Loucy (cell line): ENCODE measurements at regions not wholly inside any gene's neighbourhood (a gene's known extent, or its start where the extent isn't known, plus 50 kb on each side); places are given as distances from the start of the nearest gene placed in this dataset.

Source experiments
- EZH2phosphoT487 ChIP-seq: fragments of 200-600 bp; IDR thresholded peaks from 2 replicates; pipeline ENCODE4 v1.6.1; 2018; ENCODE audit warnings: antibody characterized with exemption, mild to moderate bottlenecking, moderate library complexity, borderline replicate concordance
- TF ChIP-seq, protein P1 (sequence below): fragments of 200-600 bp; sonication (generic); conservative IDR thresholded peaks from 2 replicates; pipeline ENCODE4 v1.5.1; 2014; ENCODE audit warnings: mild to moderate bottlenecking, antibody characterized with exemption, low read length

GRCh38 chr6:1043458-1043836 is 268.5 kb upstream of the FOXQ1 start:
- TF ChIP-seq, protein P1, sequence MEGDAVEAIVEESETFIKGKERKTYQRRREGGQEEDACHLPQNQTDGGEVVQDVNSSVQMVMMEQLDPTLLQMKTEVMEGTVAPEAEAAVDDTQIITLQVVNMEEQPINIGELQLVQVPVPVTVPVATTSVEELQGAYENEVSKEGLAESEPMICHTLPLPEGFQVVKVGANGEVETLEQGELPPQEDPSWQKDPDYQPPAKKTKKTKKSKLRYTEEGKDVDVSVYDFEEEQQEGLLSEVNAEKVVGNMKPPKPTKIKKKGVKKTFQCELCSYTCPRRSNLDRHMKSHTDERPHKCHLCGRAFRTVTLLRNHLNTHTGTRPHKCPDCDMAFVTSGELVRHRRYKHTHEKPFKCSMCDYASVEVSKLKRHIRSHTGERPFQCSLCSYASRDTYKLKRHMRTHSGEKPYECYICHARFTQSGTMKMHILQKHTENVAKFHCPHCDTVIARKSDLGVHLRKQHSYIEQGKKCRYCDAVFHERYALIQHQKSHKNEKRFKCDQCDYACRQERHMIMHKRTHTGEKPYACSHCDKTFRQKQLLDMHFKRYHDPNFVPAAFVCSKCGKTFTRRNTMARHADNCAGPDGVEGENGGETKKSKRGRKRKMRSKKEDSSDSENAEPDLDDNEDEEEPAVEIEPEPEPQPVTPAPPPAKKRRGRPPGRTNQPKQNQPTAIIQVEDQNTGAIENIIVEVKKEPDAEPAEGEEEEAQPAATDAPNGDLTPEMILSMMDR = no peak
- TF ChIP-seq EZH2phosphoT487 = no peak
